ENCODE measurements at regions not wholly inside any gene's neighbourhood (a gene's known extent, or its start where the extent isn't known, plus 50 kb on each side); places are given as distances from the start of the nearest gene placed in this dataset.

GRCh38 chr7:119969763-119970162 is 303.2 kb upstream of the KCND2 start:
- Histone ChIP-seq H3K9me3 (ENCODE audit: insufficient read depth, low read length) (no peaks in the 10 kb centered on the region), H4K20me1 (ENCODE audit: low read depth, low read length) (no peaks in the 10 kb centered on the region), H3K36me3 (ENCODE audit: low read length) (no peaks in the 10 kb centered on the region), H3K79me2 (ENCODE audit: insufficient read depth, low read length) (no peaks in the 10 kb centered on the region), H3F3A (ENCODE audit: insufficient read depth) (no peaks in the 10 kb centered on the region), H3K27ac (ENCODE audit: low read depth, low read length) (no peak overlapping the region), H3K27me3 (ENCODE audit: low read length) (no peaks in the 10 kb centered on the region), H3K9ac (ENCODE audit: low read length) (no peak overlapping the region), H3K4me2 (ENCODE audit: low read depth, low read length, poor library complexity, severe bottlenecking) (no peak overlapping the region), H3K4me3 (ENCODE audit: insufficient read depth, low read length, poor library complexity, severe bottlenecking) (no peak overlapping the region), H2AFZ (ENCODE audit: low read depth, low read length, severe bottlenecking) (no peak overlapping the region), H3K9me2 (replicated peaks; ENCODE audit: insufficient read depth, low read length) (no peaks in the 10 kb centered on the region)
- TF ChIP-seq CTCF (IDR thresholded peaks at IDR 0.05; ENCODE audit: insufficient read depth, low read length, poor library complexity, severe bottlenecking) (no peak), EZH2phosphoT487 (conservative IDR thresholded peaks at IDR 0.05; ENCODE audit: low read length) (no peak)

GRCh38 chr7:119974972-119975371 is 298.0 kb upstream of the KCND2 start:
- no peak overlapping the region for H3K4me2 ChIP-seq (ENCODE audit: low read depth, low read length, poor library complexity, severe bottlenecking)
- no peak overlapping the region for H3K4me3 ChIP-seq (ENCODE audit: insufficient read depth, low read length, poor library complexity, severe bottlenecking)
- no peak overlapping the region for H2AFZ ChIP-seq (ENCODE audit: low read depth, low read length, severe bottlenecking)

GRCh38 chr7:119982884-119983283 is 290.1 kb upstream of the KCND2 start:
- Histone ChIP-seq H3K9ac (ENCODE audit: low read length) (no peak overlapping the region), H3K4me3 (ENCODE audit: insufficient read depth, low read length, poor library complexity, severe bottlenecking) (no peak overlapping the region), H3K27me3 (ENCODE audit: low read length) (no peaks in the 10 kb centered on the region), H2AFZ (ENCODE audit: low read depth, low read length, severe bottlenecking) (no peak overlapping the region), H3K27ac (ENCODE audit: low read depth, low read length) (no peak overlapping the region), H3K4me2 (ENCODE audit: low read depth, low read length, poor library complexity, severe bottlenecking) (no peak overlapping the region), H3K9me2 (replicated peaks; ENCODE audit: insufficient read depth, low read length) (no peaks in the 10 kb centered on the region), H3K36me3 (ENCODE audit: low read length) (no peaks in the 10 kb centered on the region), H3K79me2 (ENCODE audit: insufficient read depth, low read length) (no peaks in the 10 kb centered on the region), H3K9me3 (ENCODE audit: insufficient read depth, low read length) (no peaks in the 10 kb centered on the region), H3F3A (ENCODE audit: insufficient read depth) (no peaks in the 10 kb centered on the region), H4K20me1 (ENCODE audit: low read depth, low read length) (no peaks in the 10 kb centered on the region)
- no peak for TF ChIP-seq EZH2phosphoT487 (conservative IDR thresholded peaks at IDR 0.05; ENCODE audit: low read length)
- no peak for TF ChIP-seq CTCF (IDR thresholded peaks at IDR 0.05; ENCODE audit: insufficient read depth, low read length, poor library complexity, severe bottlenecking)

More at GRCh38 chr7:119974972-119975371, 298.0 kb upstream of the KCND2 start:
- Histone ChIP-seq H3K9me3 (ENCODE audit: insufficient read depth, low read length) (no peaks in the 10 kb centered on the region), H3K27ac (ENCODE audit: low read depth, low read length) (no peak overlapping the region), H4K20me1 (ENCODE audit: low read depth, low read length) (no peaks in the 10 kb centered on the region), H3K9me2 (replicated peaks; ENCODE audit: insufficient read depth, low read length) (no peaks in the 10 kb centered on the region), H3K9ac (ENCODE audit: low read length) (no peak overlapping the region), H3F3A (ENCODE audit: insufficient read depth) (no peaks in the 10 kb centered on the region), H3K36me3 (ENCODE audit: low read length) (no peaks in the 10 kb centered on the region), H3K79me2 (ENCODE audit: insufficient read depth, low read length) (no peaks in the 10 kb centered on the region), H3K27me3 (ENCODE audit: low read length) (no peaks in the 10 kb centered on the region)
- TF ChIP-seq EZH2phosphoT487 (conservative IDR thresholded peaks at IDR 0.05; ENCODE audit: low read length) = no peak
- TF ChIP-seq CTCF (IDR thresholded peaks at IDR 0.05; ENCODE audit: insufficient read depth, low read length, poor library complexity, severe bottlenecking) = no peak
